Kidney (tissue), 13 donors: ENCODE measurements at regions not wholly inside any gene's neighbourhood (a gene's known extent, or its start where the extent isn't known, plus 50 kb on each side); places are given as distances from the start of the nearest gene placed in this dataset.

Experiments
- DNase-seq, 5 donors: peaks; one replicate each; pipeline ENCODE4 v3.0.0-alpha.2; 2013 to 2020
- FAIRE-seq: peaks from 2 replicates; lab custom pipeline; 2012; peaks lifted over from hg19 to GRCh38; lab: Jason Lieb, UNC
- H3K27ac ChIP-seq, 2 donors: one replicate each; pipeline ENCODE4 v1.7.0; 2013; ENCODE audit warnings: low read depth in 2 of 2, low read length in 2 of 2, inconsistent platforms in 1 of 2
- H3K27me3 ChIP-seq: one replicate; pipeline ENCODE4 v1.7.1; 2013; ENCODE audit warnings: low read length, inconsistent platforms; ENCODE audit not compliant: control insufficient read depth, insufficient read depth
- H3K36me3 ChIP-seq, 3 donors: one replicate each; pipeline versions ENCODE4 v1.7.0 to v1.7.1; 2013; ENCODE audit warnings: low read length in 3 of 3, control low read depth in 1 of 3, inconsistent platforms in 1 of 3; ENCODE audit not compliant: insufficient read depth in 3 of 3, control insufficient read depth in 2 of 3
- H3K4me1 ChIP-seq, 3 donors: one replicate each; pipeline versions ENCODE4 v1.7.0 to v1.7.1; 2013; ENCODE audit warnings: low read length in 3 of 3, inconsistent platforms in 1 of 3, low read depth in 1 of 3; ENCODE audit not compliant: control insufficient read depth in 2 of 3, insufficient read depth in 2 of 3
- H3K4me3 ChIP-seq, 3 donors: one replicate each; pipeline versions ENCODE4 v1.7.0 to v1.8.1; 2013; ENCODE audit warnings: low read length in 3 of 3, control low read depth in 1 of 3, inconsistent platforms in 1 of 3
- H3K9ac ChIP-seq, 3 donors: one replicate each; pipeline versions ENCODE4 v1.7.0 to v1.7.1; 2013; ENCODE audit warnings: low read length in 3 of 3, control low read depth in 1 of 3, inconsistent platforms in 1 of 3
- H3K9me3 ChIP-seq, 3 donors: one replicate each; pipeline versions ENCODE4 v1.7.0 to v1.7.1; 2013; ENCODE audit warnings: low read length in 3 of 3, control low read depth in 1 of 3, inconsistent platforms in 1 of 3; ENCODE audit not compliant: control insufficient read depth in 2 of 3, insufficient read depth in 1 of 3
- CTCF ChIP-seq: IDR thresholded peaks from 3 replicates; pipeline ENCODE4 v1.5.1; 2012; ENCODE audit warnings: mild to moderate bottlenecking, moderate library complexity, borderline replicate concordance; ENCODE audit not compliant: insufficient read depth; ENCODE audit errors: extremely low read depth
- intact Hi-C: fragments of 100-400 bp; cut with DNase I; formaldehyde crosslinking; loops from one replicate; pipeline ENCODE4 v1.11.1; 2022
- donor health status: control.
- donor health status: control.
- donor health status: control.
- donor health status: control.
- donor health status: control.
- donor health status: DM: yes; HTN: yes; CAD: no.
- donor health status: Normal renal cell carcinoma (clear cell type).

GRCh38 chr9:672851-673250, 168.6 kb upstream of the DMRT1 start:
- no peak for TF ChIP-seq CTCF
- no peak overlapping the region for H3K4me3 ChIP-seq
- H3K27me3 ChIP-seq, result no peaks in the 10 kb centered on the region
- H3K4me1 ChIP-seq, result peaks cover 0 to 13% (median 0%) of the 10 kb centered on the region in 3 donors
- H3K9ac ChIP-seq, result no peak overlapping the region
- DNase-seq (no peak), FAIRE-seq (no peak)
- intact Hi-C loops, result no loop called here
- peaks cover 0 to 4% (median 0%) of the 10 kb centered on the region in 3 donors for H3K9me3 ChIP-seq
- H3K27ac ChIP-seq, result no peak overlapping the region
- no peaks in the 10 kb centered on the region for H3K36me3 ChIP-seq

GRCh38 chr9:673264-673965, 168.1 kb upstream of the DMRT1 start:
- H3K4me3 ChIP-seq, result no peak overlapping the region
- no peak overlapping the region for H3K27ac ChIP-seq
- peaks cover 0 to 13% (median 0%) of the 10 kb centered on the region in 3 donors for H3K4me1 ChIP-seq
- no peaks in the 10 kb centered on the region for H3K27me3 ChIP-seq
- H3K9ac ChIP-seq, result no peak overlapping the region
- no peak for FAIRE-seq
- TF ChIP-seq CTCF, result no peak
- no peaks in the 10 kb centered on the region for H3K36me3 ChIP-seq
- DNase-seq, result no peak
- H3K9me3 ChIP-seq, result peaks cover 0 to 4% (median 0%) of the 10 kb centered on the region in 3 donors
- intact Hi-C loops, result no loop called here

GRCh38 chr9:673966-674526, 167.5 kb upstream of the DMRT1 start:
- H3K4me3 ChIP-seq, result no peak overlapping the region
- DNase-seq (no peak), FAIRE-seq (no peak)
- H3K27ac ChIP-seq, result no peak overlapping the region
- H3K4me1 ChIP-seq, result peaks cover 0 to 13% (median 0%) of the 10 kb centered on the region in 3 donors
- H3K9ac ChIP-seq, result no peak overlapping the region
- no peak for TF ChIP-seq CTCF
- H3K27me3 ChIP-seq, result no peaks in the 10 kb centered on the region
- intact Hi-C loops, result no loop called here
- H3K9me3 ChIP-seq, result peaks cover 0 to 4% (median 0%) of the 10 kb centered on the region in 3 donors
- no peaks in the 10 kb centered on the region for H3K36me3 ChIP-seq
